HepG2 (cell line): ENCODE measurements at regions not wholly inside any gene's neighbourhood (a gene's known extent, or its start where the extent isn't known, plus 50 kb on each side); places are given as distances from the start of the nearest gene placed in this dataset.

Experiments used
- ATAC-seq: fragments of 200-7000 bp; cut with Tn5 transposase; 3 replicates; pipeline ENCODE4 v1.9.1; 2020; ENCODE audit warnings: mild to moderate bottlenecking, moderate library complexity
- BruUV-seq: library from RNA; stranded (reverse); fragments of 400-500 nt; replicated peaks from 2 replicates; lab custom pipeline; 2021; lab: Mats Ljungman, UMichigan
- CTCF ChIA-PET: fragments of 300-600 bp; formaldehyde crosslinking; extraction: SDS; loops from one replicate; lab custom pipeline; 2021; ENCODE audit warnings: low total read pairs, inconsistent platforms, low intra/inter-chr PET ratio; lab: Yijun Ruan, JAX
- POLR2A ChIA-PET: fragments of 350-600 bp; sonication (Branson Sonifier 250); formaldehyde crosslinking; loops from one replicate; lab custom pipeline; 2020; ENCODE audit warnings: antibody characterized with exemption, inconsistent platforms; lab: Yijun Ruan, JAX
- DNase-seq: peaks from one replicate; pipeline ENCODE4 v3.0.0-alpha.2; 2015; ENCODE audit warnings: low spot score
- FAIRE-seq: peaks from 3 replicates; lab custom pipeline; 2011; peaks lifted over from hg19 to GRCh38; lab: Jason Lieb, UNC
- H2AFZ ChIP-seq: one replicate; pipeline ENCODE4 v1.6.1; 2011; ENCODE audit warnings: low read length, inconsistent platforms
- H3K27ac ChIP-seq: fragments of 300-600 bp; 3 replicates; pipeline ENCODE4 v1.8.0; 2011; ENCODE audit warnings: mixed run types, mild to moderate bottlenecking, mixed read lengths, low read length, inconsistent platforms; ENCODE audit not compliant: insufficient read depth; ENCODE audit errors: extremely low read length
- H3K27me3 ChIP-seq, 2 experiments: fragments of 200-600 bp in 1 of 2; 2 replicates in 1 of 2; 3 replicates in 1 of 2; pipeline versions ENCODE4 v1.6.0 to v1.8.0; 2011; ENCODE audit warnings: low read length in 2 of 2, mild to moderate bottlenecking in 2 of 2, moderate library complexity in 2 of 2, inconsistent platforms in 1 of 2; ENCODE audit not compliant: insufficient read depth in 2 of 2, control insufficient read depth in 1 of 2
- H3K36me3 ChIP-seq, 2 experiments: fragments of 200-600 bp in 1 of 2; replicated peaks in 1 of 2; 2 replicates in 1 of 2; 3 replicates in 1 of 2; pipeline versions ENCODE4 v1.5.1 to v1.8.0; 2011; ENCODE audit warnings: low read length in 2 of 2, inconsistent platforms in 1 of 2; ENCODE audit not compliant: insufficient read depth in 2 of 2, control insufficient read depth in 1 of 2
- H3K4me1 ChIP-seq: 2 replicates; pipeline ENCODE4 v1.5.1; 2012; ENCODE audit warnings: low read length, inconsistent platforms; ENCODE audit not compliant: insufficient read depth
- H3K4me2 ChIP-seq: 2 replicates; pipeline ENCODE4 v1.6.0; 2011; ENCODE audit warnings: low read depth, low read length, inconsistent platforms
- H3K4me3 ChIP-seq, 3 experiments: fragments of 200-600 bp in 1 of 3; sonication (generic), shearing (Covaris generic) in 1 of 3; replicated peaks in 1 of 3; 2 replicates each; pipeline ENCODE4 v1.5.1; 2011 to 2016; ENCODE audit warnings: low read length in 3 of 3, inconsistent platforms in 2 of 3, low read depth in 2 of 3, mild to moderate bottlenecking in 2 of 3, control low read depth in 1 of 3, mixed read lengths in 1 of 3; ENCODE audit not compliant: insufficient read depth in 1 of 3
- H3K79me2 ChIP-seq: one replicate; pipeline ENCODE4 v1.6.1; 2011; ENCODE audit warnings: low read length, inconsistent platforms; ENCODE audit not compliant: insufficient read depth
- H3K9ac ChIP-seq: 2 replicates; pipeline ENCODE4 v1.6.0; 2011; ENCODE audit warnings: mild to moderate bottlenecking, low read depth, low read length, inconsistent platforms; ENCODE audit not compliant: insufficient read depth
- H3K9me3 ChIP-seq: 2 replicates; pipeline ENCODE4 v1.5.1; 2012; ENCODE audit warnings: mild to moderate bottlenecking, low read length
- H4K20me1 ChIP-seq: 2 replicates; pipeline ENCODE4 v1.6.0; 2011; ENCODE audit warnings: inconsistent platforms, mild to moderate bottlenecking, low read length, moderate library complexity; ENCODE audit not compliant: insufficient read depth
- ATF7 ChIP-seq, 2 experiments: fragments of 450-650 bp in 1 of 2; sonication (generic) in 1 of 2; formaldehyde crosslinking in 1 of 2; IDR thresholded peaks; 2 replicates each; pipeline versions ENCODE4 v1.4.0 to v1.6.1; 2016 to 2020; ENCODE audit warnings: antibody characterized with exemption in 1 of 2, mild to moderate bottlenecking in 1 of 2, missing genetic modification reagents in 1 of 2
- E2F5 ChIP-seq: sonication (generic); formaldehyde crosslinking; conservative IDR thresholded peaks from 2 replicates; pipeline ENCODE4 v1.4.0; 2020; ENCODE audit warnings: missing genetic modification reagents
- IRF1 ChIP-seq: sonication (generic); formaldehyde crosslinking; IDR thresholded peaks from 2 replicates; pipeline ENCODE4 v1.4.0; 2020; ENCODE audit warnings: low read depth, mild to moderate bottlenecking, missing genetic modification reagents
- MXD4 ChIP-seq: IDR thresholded peaks from 2 replicates; pipeline ENCODE4 v1.6.1; 2016; ENCODE audit warnings: mild to moderate bottlenecking, missing biosample characterization, missing genetic modification reagents
- NFKB2 ChIP-seq: sonication (generic); formaldehyde crosslinking; IDR thresholded peaks from 2 replicates; pipeline ENCODE4 v1.4.0; 2020; ENCODE audit warnings: missing genetic modification reagents, borderline replicate concordance
- NFKBIZ ChIP-seq: IDR thresholded peaks from 2 replicates; pipeline ENCODE4 v1.6.1; 2018; ENCODE audit warnings: missing genetic modification reagents, missing compliant biosample characterization
- SNAI1 ChIP-seq: sonication (generic); formaldehyde crosslinking; IDR thresholded peaks from 2 replicates; pipeline ENCODE4 v1.5.0; 2020; ENCODE audit warnings: mild to moderate bottlenecking, missing genetic modification reagents, borderline replicate concordance
- TEF ChIP-seq: sonication (generic); formaldehyde crosslinking; IDR thresholded peaks from 2 replicates; pipeline ENCODE4 v1.5.0; 2020; ENCODE audit warnings: missing genetic modification reagents
- ZBTB7A ChIP-seq: sonication (generic); formaldehyde crosslinking; IDR thresholded peaks from 2 replicates; pipeline ENCODE4 v1.8.0; 2022; ENCODE audit warnings: mild to moderate bottlenecking, missing genetic modification reagents
- ZNF512 ChIP-seq: sonication (generic); formaldehyde crosslinking; IDR thresholded peaks from 2 replicates; pipeline ENCODE4 v1.4.0; 2020; ENCODE audit warnings: mild to moderate bottlenecking, missing genetic modification reagents
- ZNF589 ChIP-seq: sonication (generic); formaldehyde crosslinking; conservative IDR thresholded peaks from 2 replicates; pipeline ENCODE4 v1.8.0; 2022; ENCODE audit warnings: mild to moderate bottlenecking, moderate library complexity, missing genetic modification reagents
- WGBS: methylation state at CpG from one replicate; pipeline ENCODE4 v1.1.6; 2017; ENCODE audit warnings: low lambda C conversion rate; 5-methylcytosine and 5-hydroxymethylcytosine counted together
- in situ Hi-C: cut with HindIII; loops from 2 replicates; pipeline ENCODE4 v1.10.0; 2017; ENCODE audit warnings: low pct_unique_long_range_greater_than_20kb; ENCODE audit not compliant: extremely low pct_ligation_motif_present
- intact Hi-C: fragments of 100-400 bp; cut with micrococcal nuclease; formaldehyde crosslinking; loops from one replicate; pipeline ENCODE4 v1.10.0; 2022; ENCODE audit not compliant: unreplicated experiment

GRCh38 chr10:4606856-4607636, 219.0 kb upstream of the AKR1E2 start:
- Histone ChIP-seq H3K36me3 (no peaks in the 10 kb centered on the region), H3K27ac (no peak overlapping the region), H3K9ac (no peak overlapping the region), H3K4me3 (no peak overlapping the region), H3K4me2 (no peak overlapping the region), H3K79me2 (no peaks in the 10 kb centered on the region), H3K27me3 (peaks cover 0 to 8% of the 10 kb centered on the region in 2 experiments; a peak in 1 of 5 replicates), H4K20me1 (no peaks in the 10 kb centered on the region), H3K9me3 (no peaks in the 10 kb centered on the region), H3K4me1 (no peaks in the 10 kb centered on the region), H2AFZ (no peak overlapping the region)
- in situ Hi-C loops, result no loop called here
- CTCF ChIA-PET, result no interaction called here
- no TSS peak for BruUV-seq
- 0% methylated on average over 6 of the region's 6 CpGs for WGBS
- TF ChIP-seq NFKBIZ (CRISPR knock-in tag) (no peak), ZNF589 (no peak), ZBTB7A (CRISPR knock-in tag) (no peak), E2F5 (no peak), SNAI1 (CRISPR knock-in tag) (no peak), ZNF512 (CRISPR knock-in tag) (no peak), ATF7 (IDR thresholded peaks at IDR 0.05) (no peak), ATF7 (CRISPR knock-in tag; IDR thresholded peaks at IDR 0.05) (no peak), NFKB2 (no peak), TEF (CRISPR knock-in tag) (no peak), IRF1 (CRISPR knock-in tag) (no peak), MXD4 (no peak)
- DNase-seq (no peak), FAIRE-seq (no peak), ATAC-seq (no peak)
- intact Hi-C loops, result no loop called here
- POLR2A ChIA-PET, result no interaction called here
